K562 (cell line): ENCODE measurements at regions not wholly inside any gene's neighbourhood (a gene's known extent, or its start where the extent isn't known, plus 50 kb on each side); places are given as distances from the start of the nearest gene placed in this dataset.

ENCODE experiments used
- CBFB ChIP-seq: sonication (generic); formaldehyde crosslinking; IDR thresholded peaks from 2 replicates; pipeline ENCODE4 v1.4.0; 2020; ENCODE audit warnings: mild to moderate bottlenecking, missing genetic modification reagents
- CHD7 ChIP-seq: fragments of 200-600 bp; sonication (generic); IDR thresholded peaks from one replicate; pipeline ENCODE4 v1.6.1; 2012; ENCODE audit warnings: mild to moderate bottlenecking, low read depth, low read length, inconsistent platforms
- ELF4 ChIP-seq: fragments of 450-650 bp; formaldehyde crosslinking; IDR thresholded peaks from 2 replicates; pipeline ENCODE4 v1.4.0; 2022; ENCODE audit warnings: missing genetic modification characterization
- FOXK2 ChIP-seq, 2 experiments: fragments of 450-650 bp; IDR thresholded peaks in 1 of 2; conservative IDR thresholded peaks in 1 of 2; 2 replicates each; pipeline ENCODE4 v1.6.1; 2016; ENCODE audit warnings: low read depth in 2 of 2, mild to moderate bottlenecking in 1 of 2
- NCOA1 ChIP-seq: fragments of 450-650 bp; IDR thresholded peaks from 2 replicates; pipeline ENCODE4 v1.6.1; 2016; ENCODE audit warnings: low read depth
- POU5F1 ChIP-seq: fragments of 150-350 bp; IDR thresholded peaks from 2 replicates; pipeline ENCODE4 v1.6.1; 2014; ENCODE audit warnings: borderline replicate concordance, low read length, low read depth, mild to moderate bottlenecking; ENCODE audit not compliant: partially characterized antibody
- RBM25 ChIP-seq: fragments of 200-400 bp; formaldehyde crosslinking; IDR thresholded peaks from 2 replicates; pipeline ENCODE4 v1.6.1; 2018; ENCODE audit warnings: low read length, low read depth, moderate library complexity; ENCODE audit not compliant: severe bottlenecking
- RBM34 ChIP-seq: fragments of 200-400 bp; formaldehyde crosslinking; IDR thresholded peaks from 2 replicates; pipeline ENCODE4 v1.6.1; 2018; ENCODE audit warnings: low read length, borderline replicate concordance; ENCODE audit not compliant: insufficient read depth
- SNIP1 ChIP-seq: fragments of 450-650 bp; IDR thresholded peaks from 2 replicates; pipeline ENCODE4 v1.7.1; 2017; ENCODE audit warnings: low read depth, mild to moderate bottlenecking
- TRIM25 ChIP-seq: fragments of 450-650 bp; IDR thresholded peaks from 2 replicates; pipeline ENCODE4 v1.7.0; 2016; ENCODE audit warnings: borderline replicate concordance
- TRIM28 ChIP-seq: fragments of 450-650 bp; IDR thresholded peaks from 2 replicates; pipeline ENCODE4 v1.6.1; 2017

DNA sequence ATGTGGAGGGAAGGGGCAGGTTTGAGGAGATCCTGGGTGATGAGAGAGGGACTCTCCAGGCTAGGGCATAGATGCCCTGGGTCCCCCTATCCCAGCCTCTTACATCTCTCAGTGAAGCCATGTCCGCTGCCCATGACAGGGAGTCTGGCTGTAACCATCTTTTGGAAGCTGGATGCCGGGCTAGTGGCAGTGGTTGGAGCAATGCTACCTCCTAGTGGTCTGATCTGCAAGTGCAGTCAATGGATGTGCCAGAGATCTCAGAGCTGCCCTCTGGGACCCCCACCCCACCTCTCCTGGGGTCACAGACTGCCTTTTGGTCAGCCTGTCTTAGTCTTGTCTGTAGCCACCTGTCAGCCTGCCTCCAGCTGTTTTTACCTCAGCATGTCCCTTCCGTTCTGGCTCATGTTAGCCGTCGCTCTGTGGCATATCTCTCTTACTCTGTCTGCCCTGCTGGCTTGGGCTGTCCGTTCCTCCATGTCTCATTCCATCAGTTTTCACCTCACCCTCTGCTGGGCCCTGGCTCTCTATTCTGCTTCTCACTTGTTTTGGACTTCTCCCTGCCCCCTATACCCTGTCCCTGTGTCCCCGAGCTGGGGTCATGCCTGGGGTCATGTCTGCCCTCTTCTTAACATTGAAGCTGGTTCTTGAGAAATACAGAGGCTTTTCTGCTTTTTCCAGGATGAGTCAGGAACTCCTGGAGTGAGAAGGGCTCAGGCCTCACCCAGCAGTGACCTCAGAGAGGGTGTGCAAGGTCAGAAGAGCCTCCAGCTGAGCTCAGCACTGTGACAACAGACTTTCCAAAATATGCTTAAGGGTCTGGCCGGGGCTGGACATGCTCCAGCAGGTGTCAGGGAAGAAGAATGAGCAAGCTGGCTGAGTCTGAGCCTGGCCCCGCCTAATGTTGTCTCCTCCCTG is 52.0 kb upstream of the THY1 start (continued):
- TF ChIP-seq FOXK2 (conservative IDR thresholded peaks at IDR 0.05 in 1 of 2, IDR thresholded peaks at IDR 0.05 in 1 of 2; ENCODE audit: low read depth in 2 of 2) (no peak), SNIP1 (no peak), CHD7 (no peak), RBM25 (no peak), TRIM25 (no peak), TRIM28 (no peak), NCOA1 (no peak), POU5F1 (no peak), ELF4 (CRISPR knock-in tag) (no peak), RBM34 (no peak), CBFB (CRISPR knock-in tag) (no peak)
